Keratinocyte (primary cell): ENCODE measurements at regions not wholly inside any gene's neighbourhood (a gene's known extent, or its start where the extent isn't known, plus 50 kb on each side); places are given as distances from the start of the nearest gene placed in this dataset.

Experiments used
- DNase-seq: peaks from one replicate; pipeline ENCODE4 v3.0.0-alpha.2; 2011; ENCODE audit warnings: low read depth, missing footprints, low spot score
- FAIRE-seq: peaks from 2 replicates; lab custom pipeline; 2011; peaks lifted over from hg19 to GRCh38; lab: Jason Lieb, UNC
- H2AFZ ChIP-seq: 2 replicates; pipeline ENCODE4 v1.6.0; 2012; ENCODE audit warnings: low read length, control low read depth, inconsistent platforms; ENCODE audit not compliant: control insufficient read depth
- H3K27ac ChIP-seq: 2 replicates; pipeline ENCODE4 v1.5.1; 2011; ENCODE audit warnings: low read length; ENCODE audit not compliant: control insufficient read depth, insufficient read depth
- H3K27me3 ChIP-seq: 3 replicates; pipeline ENCODE4 v1.6.0; 2011; ENCODE audit warnings: low read length; ENCODE audit not compliant: control insufficient read depth, insufficient read depth; ENCODE audit errors: extremely low read depth
- H3K36me3 ChIP-seq, 2 experiments: 2 replicates in 1 of 2; 3 replicates in 1 of 2; pipeline ENCODE4 v1.5.1; 2011; ENCODE audit warnings: low read length in 2 of 2, mild to moderate bottlenecking in 1 of 2; ENCODE audit not compliant: control insufficient read depth in 2 of 2, insufficient read depth in 2 of 2; ENCODE audit errors: extremely low read depth in 1 of 2
- H3K4me1 ChIP-seq: 3 replicates; pipeline ENCODE4 v1.5.1; 2011; ENCODE audit warnings: low read length; ENCODE audit not compliant: control insufficient read depth, insufficient read depth; ENCODE audit errors: extremely low read depth
- H3K4me2 ChIP-seq: 3 replicates; pipeline ENCODE4 v1.6.0; 2011; ENCODE audit warnings: low read depth, low read length; ENCODE audit not compliant: control insufficient read depth, insufficient read depth; ENCODE audit errors: extremely low read depth
- H3K4me3 ChIP-seq, 3 experiments: fragments of 200-600 bp in 1 of 3; sonication (generic) in 1 of 3; 2 replicates in 2 of 3; 3 replicates in 1 of 3; pipeline ENCODE4 v1.5.1; 2011 to 2016; ENCODE audit warnings: low read length in 3 of 3, mild to moderate bottlenecking in 3 of 3, control low read depth in 2 of 3, inconsistent platforms in 1 of 3, low read depth in 1 of 3, mixed read lengths in 1 of 3, mixed run types in 1 of 3, moderate library complexity in 1 of 3; ENCODE audit not compliant: control insufficient read depth in 2 of 3, insufficient read depth in 2 of 3; ENCODE audit errors: extremely low read depth in 1 of 3
- H3K79me2 ChIP-seq: 2 replicates; pipeline ENCODE4 v1.6.0; 2012; ENCODE audit warnings: low read length; ENCODE audit not compliant: control insufficient read depth, insufficient read depth
- H3K9ac ChIP-seq: 3 replicates; pipeline ENCODE4 v1.6.0; 2011; ENCODE audit warnings: low read length; ENCODE audit not compliant: control insufficient read depth, insufficient read depth; ENCODE audit errors: extremely low read depth
- H3K9me1 ChIP-seq: 3 replicates; pipeline ENCODE4 v1.6.0; 2011; ENCODE audit warnings: low read length; ENCODE audit not compliant: control insufficient read depth, insufficient read depth; ENCODE audit errors: extremely low read depth
- H3K9me3 ChIP-seq: 2 replicates; pipeline ENCODE4 v1.5.1; 2012; ENCODE audit warnings: low read depth, low read length; ENCODE audit not compliant: control insufficient read depth
- H4K20me1 ChIP-seq: 3 replicates; pipeline ENCODE4 v1.6.0; 2011; ENCODE audit warnings: low read length; ENCODE audit not compliant: control insufficient read depth, insufficient read depth; ENCODE audit errors: extremely low read depth
- CTCF ChIP-seq, 3 experiments: IDR thresholded peaks in 1 of 3; conservative IDR thresholded peaks in 1 of 3; optimal IDR thresholded peaks in 1 of 3; 2 replicates in 2 of 3; 3 replicates in 1 of 3; pipeline versions ENCODE3 to v1.5.1; 2011; ENCODE audit warnings: low read length in 3 of 3, mild to moderate bottlenecking in 3 of 3, moderate library complexity in 2 of 3, control low read depth in 1 of 3, inconsistent platforms in 1 of 3; ENCODE audit not compliant: insufficient read depth in 2 of 3; ENCODE audit errors: extremely low read depth in 1 of 3
- EZH2 ChIP-seq: IDR thresholded peaks from one replicate; pipeline ENCODE4 v1.6.1; 2012; ENCODE audit warnings: inconsistent platforms, mild to moderate bottlenecking, low read length, moderate library complexity
- dilution Hi-C: fragments of 300-500 bp; cut with MboI; formaldehyde crosslinking; loops from one replicate; pipeline ENCODE4 v1.7.0; 2020; ENCODE audit warnings: low sequenced_read_pairs; ENCODE audit not compliant: extremely low pct_ligation_motif_present

GRCh38 chr22:44549701-44550100, 51.7 kb upstream of the RTL6 start:
- H3K27ac ChIP-seq: no peak overlapping the region
- H3K36me3 ChIP-seq: no peaks in the 10 kb centered on the region
- no peaks in the 10 kb centered on the region for H3K4me1 ChIP-seq
- H3K9me3 ChIP-seq: no peaks in the 10 kb centered on the region
- no peak for DNase-seq
- dilution Hi-C loops: no loop called here
- no peak overlapping the region for H3K4me3 ChIP-seq
- FAIRE-seq: no peak
- TF ChIP-seq EZH2 (no peak), CTCF (optimal IDR thresholded peaks at IDR 0.05 in 1 of 3, IDR thresholded peaks at IDR 0.05 in 1 of 3, conservative IDR thresholded peaks at IDR 0.05 in 1 of 3; ENCODE audit: extremely low read depth in 1 of 3, insufficient read depth in 2 of 3, low read length in 3 of 3) (no peak)
- no peaks in the 10 kb centered on the region for H3K79me2 ChIP-seq
- H4K20me1 ChIP-seq: no peaks in the 10 kb centered on the region
- H3K27me3 ChIP-seq: peaks cover 4% of the 10 kb centered on the region
- H3K4me2 ChIP-seq: no peak overlapping the region
- H3K9me1 ChIP-seq: no peaks in the 10 kb centered on the region
- no peak overlapping the region for H2AFZ ChIP-seq
- H3K9ac ChIP-seq: no peak overlapping the region

- no peak overlapping the region for H2AFZ ChIP-seq
- H3K27ac ChIP-seq: no peak overlapping the region
- dilution Hi-C loops: no loop called here
These were observed 50.9 kb upstream of the RTL6 start for GRCh38 chr22:44548981-44549380.

More at GRCh38 chr22:44548981-44549380, 50.9 kb upstream of the RTL6 start:
- H3K9ac ChIP-seq: no peak overlapping the region
- H4K20me1 ChIP-seq: no peaks in the 10 kb centered on the region
- no peak for TF ChIP-seq EZH2
- no peak for TF ChIP-seq CTCF (optimal IDR thresholded peaks at IDR 0.05 in 1 of 3, IDR thresholded peaks at IDR 0.05 in 1 of 3, conservative IDR thresholded peaks at IDR 0.05 in 1 of 3; ENCODE audit: extremely low read depth in 1 of 3, insufficient read depth in 2 of 3, low read length in 3 of 3)
- H3K36me3 ChIP-seq: no peaks in the 10 kb centered on the region
- DNase-seq: no peak
- no peak overlapping the region for H3K4me2 ChIP-seq
- FAIRE-seq: no peak
- H3K9me1 ChIP-seq: no peaks in the 10 kb centered on the region
- peaks cover 11% of the 10 kb centered on the region for H3K27me3 ChIP-seq
- no peaks in the 10 kb centered on the region for H3K9me3 ChIP-seq
- no peaks in the 10 kb centered on the region for H3K79me2 ChIP-seq
- no peaks in the 10 kb centered on the region for H3K4me1 ChIP-seq
- H3K4me3 ChIP-seq: no peak overlapping the region
